CD14-positive monocyte (primary cell): ENCODE measurements at regions not wholly inside any gene's neighbourhood (a gene's known extent, or its start where the extent isn't known, plus 50 kb on each side); places are given as distances from the start of the nearest gene placed in this dataset.

ENCODE experiments used
- DNase-seq, 3 donors: peaks; one replicate each; pipeline ENCODE4 v3.0.0-alpha.2; 2011 to 2022
- H2AFZ ChIP-seq: 2 replicates; pipeline ENCODE4 v1.6.0; 2012; ENCODE audit warnings: mild to moderate bottlenecking, low read depth, low read length, inconsistent platforms; ENCODE audit not compliant: insufficient read depth, poor library complexity, severe bottlenecking
- H3K27ac ChIP-seq, 2 donors: 1 replicate in 1 of 2; 2 replicates in 1 of 2; pipeline ENCODE4 v1.5.1; 2012 to 2013; ENCODE audit warnings: low read length in 2 of 2, control low read depth in 1 of 2, inconsistent platforms in 1 of 2, low read depth in 1 of 2, mild to moderate bottlenecking in 1 of 2
- H3K27me3 ChIP-seq, 2 donors: one replicate each; pipeline versions ENCODE4 v1.6.0 to v1.6.1; 2011 to 2013; ENCODE audit warnings: low read length in 2 of 2; ENCODE audit not compliant: control insufficient read depth in 2 of 2, insufficient read depth in 2 of 2
- H3K36me3 ChIP-seq, 2 donors: replicated peaks in 1 of 2; 1 replicate in 1 of 2; 2 replicates in 1 of 2; pipeline versions ENCODE4 v1.5.1 to v1.6.1; 2012 to 2013; ENCODE audit warnings: low read length in 2 of 2, control low read depth in 1 of 2, inconsistent platforms in 1 of 2, mild to moderate bottlenecking in 1 of 2; ENCODE audit not compliant: insufficient read depth in 2 of 2, control insufficient read depth in 1 of 2
- H3K4me1 ChIP-seq, 2 donors: 1 replicate in 1 of 2; 2 replicates in 1 of 2; pipeline versions ENCODE4 v1.5.1 to v1.6.1; 2012 to 2013; ENCODE audit warnings: low read length in 2 of 2, control low read depth in 1 of 2, inconsistent platforms in 1 of 2, mild to moderate bottlenecking in 1 of 2, moderate library complexity in 1 of 2; ENCODE audit not compliant: insufficient read depth in 2 of 2, control insufficient read depth in 1 of 2
- H3K4me2 ChIP-seq: replicated peaks from 2 replicates; pipeline ENCODE3; 2012; ENCODE audit warnings: low read length, moderate library complexity, mild to moderate bottlenecking; ENCODE audit not compliant: poor library complexity, severe bottlenecking; ENCODE audit errors: extremely low read depth
- H3K4me3 ChIP-seq, 3 experiments: fragments of 200-600 bp in 1 of 3; sonication (generic) in 1 of 3; replicated peaks in 1 of 3; 1 replicate in 2 of 3; 2 replicates in 1 of 3; pipeline ENCODE4 v1.5.1; 2011 to 2013; ENCODE audit warnings: low read length in 3 of 3, mild to moderate bottlenecking in 3 of 3, control low read depth in 2 of 3, low read depth in 2 of 3, inconsistent platforms in 1 of 3, moderate library complexity in 1 of 3
- H3K79me2 ChIP-seq: 2 replicates; pipeline ENCODE4 v1.6.0; 2012; ENCODE audit warnings: mild to moderate bottlenecking, control low read depth, inconsistent platforms, low read length, moderate library complexity; ENCODE audit not compliant: insufficient read depth
- H3K9ac ChIP-seq: 2 replicates; pipeline ENCODE4 v1.6.0; 2017; ENCODE audit warnings: low read length, mild to moderate bottlenecking; ENCODE audit not compliant: insufficient read depth, poor library complexity, severe bottlenecking
- H3K9me3 ChIP-seq, 2 donors: replicated peaks in 1 of 2; 1 replicate in 1 of 2; 2 replicates in 1 of 2; pipeline versions ENCODE4 v1.5.1 to v1.6.1; 2012 to 2013; ENCODE audit warnings: low read length in 2 of 2, control low read depth in 1 of 2; ENCODE audit not compliant: control insufficient read depth in 1 of 2, insufficient read depth in 1 of 2
- H4K20me1 ChIP-seq: 2 replicates; pipeline ENCODE4 v1.6.0; 2012; ENCODE audit warnings: mild to moderate bottlenecking, low read length, control low read depth, moderate library complexity; ENCODE audit not compliant: insufficient read depth
- H3K27ac Mint-ChIP-seq, 7 donors: one replicate each; pipeline ENCODE4 v1.8.0; 2020; ENCODE audit warnings: mild to moderate bottlenecking in 7 of 7, mixed read lengths in 7 of 7, moderate library complexity in 6 of 7, inconsistent platforms in 2 of 7
- H3K27me3 Mint-ChIP-seq, 3 donors: one replicate each; pipeline ENCODE4 v1.8.0; 2021 to 2022; ENCODE audit warnings: low read depth in 3 of 3, mild to moderate bottlenecking in 3 of 3, mixed read lengths in 3 of 3, moderate library complexity in 3 of 3, inconsistent platforms in 1 of 3
- H3K36me3 Mint-ChIP-seq, 2 donors: one replicate each; pipeline ENCODE4 v1.8.0; 2020; ENCODE audit warnings: mixed read lengths in 2 of 2, inconsistent platforms in 1 of 2, mild to moderate bottlenecking in 1 of 2
- H3K4me1 Mint-ChIP-seq: one replicate; pipeline ENCODE4 v1.8.0; 2020; ENCODE audit warnings: mild to moderate bottlenecking, mixed read lengths
- H3K4me3 Mint-ChIP-seq, 2 donors: one replicate each; pipeline ENCODE4 v1.8.0; 2020; ENCODE audit warnings: mild to moderate bottlenecking in 2 of 2, mixed read lengths in 2 of 2, moderate library complexity in 1 of 2
- H3K9me3 Mint-ChIP-seq, 7 donors: one replicate each; pipeline ENCODE4 v1.8.0; 2020 to 2022; ENCODE audit warnings: mixed read lengths in 7 of 7, mild to moderate bottlenecking in 6 of 7, moderate library complexity in 6 of 7, inconsistent platforms in 2 of 7
- WGBS: methylation state at CpG from one replicate; pipeline ENCODE4 v1.1.5; 2013; ENCODE audit warnings: missing lambda C conversion rate; ENCODE audit not compliant: insufficient coverage; 5-methylcytosine and 5-hydroxymethylcytosine counted together
- intact Hi-C, 2 donors: fragments of 100-400 bp; cut with micrococcal nuclease; formaldehyde crosslinking; loops; one replicate each; pipeline versions ENCODE4 v1.15.0 to v1.15.1; 2023
- TF ChIP-seq, protein P1 (sequence below): fragments of 200-600 bp; IDR thresholded peaks from one replicate; pipeline ENCODE4 v1.8.0; 2022; ENCODE audit warnings: antibody characterized with exemption, mild to moderate bottlenecking

DNA sequence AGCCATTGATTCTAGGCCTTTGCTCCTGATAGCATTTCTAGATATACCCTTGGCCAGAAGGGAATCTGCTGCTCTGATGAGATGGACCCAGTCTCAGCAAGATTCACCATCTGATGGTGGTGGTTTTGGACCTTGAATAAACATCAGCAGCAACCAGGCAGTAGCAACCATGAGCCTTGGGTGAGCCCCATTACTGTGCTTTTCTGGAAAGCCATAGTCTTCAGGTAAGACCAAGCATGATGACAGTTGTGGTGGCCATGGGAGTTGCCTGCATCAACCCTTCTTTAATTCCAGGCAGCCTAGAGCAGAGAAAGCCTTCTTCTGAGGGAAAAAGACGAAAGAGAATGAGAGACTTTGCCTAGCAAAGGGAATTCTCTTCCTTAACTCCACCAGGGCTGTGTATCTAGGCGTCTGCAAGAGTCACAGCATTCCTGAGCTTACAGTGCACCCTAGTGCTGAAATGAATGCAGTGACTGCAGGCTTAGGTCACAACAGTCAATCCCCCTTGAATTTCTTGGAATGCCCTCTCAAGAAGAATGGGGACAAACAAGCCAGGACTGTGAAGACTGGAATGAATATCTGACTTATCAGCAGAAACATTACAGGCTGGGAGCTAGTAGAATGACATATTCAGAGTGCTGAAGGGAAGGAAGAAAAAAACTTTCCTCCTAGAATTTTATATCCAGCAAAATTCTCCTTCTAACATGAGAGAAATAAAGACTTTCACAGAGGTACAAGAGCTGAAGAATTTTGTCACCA, 942.4 kb upstream of the PCDH20 start:
- no peak overlapping the region for H3K4me3 Mint-ChIP-seq
- Histone ChIP-seq H4K20me1 (no peaks in the 10 kb centered on the region), H3K4me2 (no peak overlapping the region), H3K36me3 (no peaks in the 10 kb centered on the region), H3K9ac (no peak overlapping the region), H3K79me2 (no peaks in the 10 kb centered on the region), H3K4me1 (no peaks in the 10 kb centered on the region), H3K27ac (no peak overlapping the region), H3K4me3 (no peak overlapping the region), H3K9me3 (peaks cover 0 to 2% of the 10 kb centered on the region in 2 donors), H2AFZ (no peak overlapping the region), H3K27me3 (no peaks in the 10 kb centered on the region)
- no peaks in the 10 kb centered on the region for H3K27me3 Mint-ChIP-seq
- no peaks in the 10 kb centered on the region for H3K36me3 Mint-ChIP-seq
- intact Hi-C loops, result no loop called here
- DNase-seq, result no peak
- no peaks in the 10 kb centered on the region for H3K4me1 Mint-ChIP-seq
- TF ChIP-seq, protein P1, sequence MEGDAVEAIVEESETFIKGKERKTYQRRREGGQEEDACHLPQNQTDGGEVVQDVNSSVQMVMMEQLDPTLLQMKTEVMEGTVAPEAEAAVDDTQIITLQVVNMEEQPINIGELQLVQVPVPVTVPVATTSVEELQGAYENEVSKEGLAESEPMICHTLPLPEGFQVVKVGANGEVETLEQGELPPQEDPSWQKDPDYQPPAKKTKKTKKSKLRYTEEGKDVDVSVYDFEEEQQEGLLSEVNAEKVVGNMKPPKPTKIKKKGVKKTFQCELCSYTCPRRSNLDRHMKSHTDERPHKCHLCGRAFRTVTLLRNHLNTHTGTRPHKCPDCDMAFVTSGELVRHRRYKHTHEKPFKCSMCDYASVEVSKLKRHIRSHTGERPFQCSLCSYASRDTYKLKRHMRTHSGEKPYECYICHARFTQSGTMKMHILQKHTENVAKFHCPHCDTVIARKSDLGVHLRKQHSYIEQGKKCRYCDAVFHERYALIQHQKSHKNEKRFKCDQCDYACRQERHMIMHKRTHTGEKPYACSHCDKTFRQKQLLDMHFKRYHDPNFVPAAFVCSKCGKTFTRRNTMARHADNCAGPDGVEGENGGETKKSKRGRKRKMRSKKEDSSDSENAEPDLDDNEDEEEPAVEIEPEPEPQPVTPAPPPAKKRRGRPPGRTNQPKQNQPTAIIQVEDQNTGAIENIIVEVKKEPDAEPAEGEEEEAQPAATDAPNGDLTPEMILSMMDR, result no peak
- no CpG with 5 or more reads among the region's 2 CpGs for WGBS
- H3K27ac Mint-ChIP-seq, result no peak overlapping the region
- H3K9me3 Mint-ChIP-seq, result no peaks in the 10 kb centered on the region

GRCh38 chr13:62356977-62357376, 941.3 kb upstream of the PCDH20 start:
- H3K4me3 ChIP-seq, result no peak overlapping the region
- TF ChIP-seq, protein P1, result no peak
- no peaks in the 10 kb centered on the region for H3K4me1 Mint-ChIP-seq
- H3K9me3 ChIP-seq, result peaks cover 0 to 5% of the 10 kb centered on the region in 2 donors
- intact Hi-C loops, result no loop called here
- H3K27me3 ChIP-seq, result no peaks in the 10 kb centered on the region
- H3K4me1 ChIP-seq, result no peaks in the 10 kb centered on the region
- H3K9ac ChIP-seq, result no peak overlapping the region
- H3K36me3 Mint-ChIP-seq, result no peaks in the 10 kb centered on the region
- no peaks in the 10 kb centered on the region for H3K36me3 ChIP-seq
- H2AFZ ChIP-seq, result no peak overlapping the region
- no peak overlapping the region for H3K4me2 ChIP-seq
- H3K27me3 Mint-ChIP-seq, result no peaks in the 10 kb centered on the region
- H3K27ac ChIP-seq, result no peak overlapping the region
- no peaks in the 10 kb centered on the region for H4K20me1 ChIP-seq
- no peaks in the 10 kb centered on the region for H3K79me2 ChIP-seq
- no peak overlapping the region for H3K4me3 Mint-ChIP-seq
- no CpG with 5 or more reads among the region's 1 CpG for WGBS
- no peak overlapping the region for H3K27ac Mint-ChIP-seq
- H3K9me3 Mint-ChIP-seq, result peaks cover 0 to 2% (median 0%) of the 10 kb centered on the region in 7 donors
- DNase-seq, result no peak
